Ecto neural progenitor cell (in vitro differentiated cells): ENCODE measurements at regions not wholly inside any gene's neighbourhood (a gene's known extent, or its start where the extent isn't known, plus 50 kb on each side); places are given as distances from the start of the nearest gene placed in this dataset.

Experiments
- DNase-seq: peaks from one replicate; pipeline ENCODE4 v3.0.0-alpha.2; 2018; ENCODE audit warnings: low spot score

GRCh38 chr3:17798000-17798399 lies 55.6 kb upstream of the TBC1D5 start:
- no peak for DNase-seq

GRCh38 chr3:17795711-17796110 lies 53.3 kb upstream of the TBC1D5 start:
- DNase-seq = no peak

- no peak for DNase-seq
Measured at GRCh38 chr3:17795280-17795679, 52.8 kb upstream of the TBC1D5 start.

GRCh38 chr3:17793542-17794195 lies 51.2 kb upstream of the TBC1D5 start:
- DNase-seq = no peak
